ENCODE measurements at regions not wholly inside any gene's neighbourhood (a gene's known extent, or its start where the extent isn't known, plus 50 kb on each side); places are given as distances from the start of the nearest gene placed in this dataset.

GRCh38 chr22:25369041-25369440 lies 149.6 kb downstream of the CRYBB2 start:
- Mint-ChIP-seq H3K27ac (peak overlapping the region; percentile 10; the same call in 1 of the 2 replicates), H3K27me3 (ENCODE audit: insufficient read depth, low read depth, poor library complexity) (peaks cover 7% of the 10 kb centered on the region), H3K4me3 (no peak overlapping the region), H3K36me3 (ENCODE audit: low read depth) (peaks cover 3% of the 10 kb centered on the region; the same call in 2 of the 3 replicates), H3K9me3 (no peaks in the 10 kb centered on the region), H3K4me1 (peaks cover 12% of the 10 kb centered on the region)
- Histone ChIP-seq H3K4me1 (ENCODE audit: insufficient read depth) (0 out of 2 replicates have a peak, but pooled peaks cover 5% of the 10 kb centered on the region), H4K20me1 (replicated peaks; ENCODE audit: insufficient read depth) (peaks cover 6% of the 10 kb centered on the region), H3F3A (replicated peaks; ENCODE audit: low read depth) (no peaks in the 10 kb centered on the region), H3K27me3 (ENCODE audit: insufficient read depth) (no peaks in the 10 kb centered on the region), H3K4me2 (no peak overlapping the region), H3K27ac (ENCODE audit: low read depth) (no peak overlapping the region; the same call in 1 of the 2 replicates), H3K79me2 (replicated peaks; ENCODE audit: insufficient read depth) (0 out of 2 replicates have a peak, but pooled peaks cover 12% of the 10 kb centered on the region), H3K4me3 (no peak overlapping the region), H3K9me2 (ENCODE audit: insufficient read depth) (no peaks in the 10 kb centered on the region), H3K36me3 (ENCODE audit: insufficient read depth) (no peaks in the 10 kb centered on the region), H2AFZ (no peak overlapping the region)
- TF ChIP-seq ZNF114 (CRISPR knock-in tag; IDR thresholded peaks at IDR 0.05) (no peak), POLR2AphosphoS5 (IDR thresholded peaks at IDR 0.05; ENCODE audit: low read depth) (no peak), ZNF331 (CRISPR knock-in tag; IDR thresholded peaks at IDR 0.05; ENCODE audit: low read depth) (no peak), CREB1 (CRISPR knock-in tag; IDR thresholded peaks at IDR 0.05; ENCODE audit: low read depth) (no peak), ETS1 (IDR thresholded peaks at IDR 0.05) (no peak), EZH2phosphoT487 (IDR thresholded peaks at IDR 0.05; ENCODE audit: unreplicated experiment) (no peak), ZNF462 (CRISPR knock-in tag; IDR thresholded peaks at IDR 0.05) (no peak)
- DNase-seq (ENCODE audit: low spot score) (no peak), ATAC-seq (no peak)

Data from GM23338 (cell line).